GM18907 (cell line): ENCODE measurements at regions not wholly inside any gene's neighbourhood (a gene's known extent, or its start where the extent isn't known, plus 50 kb on each side); places are given as distances from the start of the nearest gene placed in this dataset.

Experiments used
- ATAC-seq: cut with Tn5 transposase; IDR thresholded peaks from one replicate; pipeline ENCODE4 v1.9.1; 2021; ENCODE audit warnings: mild to moderate bottlenecking, moderate library complexity; ENCODE audit not compliant: unreplicated experiment

- ATAC-seq = no peak
These were observed 590.4 kb downstream of the TBC1D4 start for GRCh38 chr13:74891610-74892009.

DNA sequence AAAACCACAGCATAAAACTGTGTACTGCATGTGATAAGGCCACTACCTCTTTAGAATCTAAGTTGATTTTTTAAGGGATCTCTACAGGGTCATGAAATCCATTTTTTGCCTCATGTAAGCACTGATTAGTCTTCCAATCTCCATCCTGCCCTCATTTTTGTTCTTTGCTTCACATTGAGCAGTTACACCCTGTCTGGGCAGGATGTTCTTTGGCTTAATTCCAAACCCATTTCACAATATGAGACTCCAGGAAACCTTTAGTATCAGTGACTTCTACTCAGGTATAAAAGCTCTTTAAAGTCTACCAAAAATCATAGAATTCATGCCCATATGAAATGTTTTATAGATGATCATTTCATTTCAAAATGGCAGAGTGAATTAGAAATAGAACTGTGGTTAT lies 592.6 kb downstream of the TBC1D4 start:
- no peak for ATAC-seq

- ATAC-seq = no peak
These were observed 595.5 kb downstream of the TBC1D4 start for GRCh38 chr13:74886502-74886901.

DNA sequence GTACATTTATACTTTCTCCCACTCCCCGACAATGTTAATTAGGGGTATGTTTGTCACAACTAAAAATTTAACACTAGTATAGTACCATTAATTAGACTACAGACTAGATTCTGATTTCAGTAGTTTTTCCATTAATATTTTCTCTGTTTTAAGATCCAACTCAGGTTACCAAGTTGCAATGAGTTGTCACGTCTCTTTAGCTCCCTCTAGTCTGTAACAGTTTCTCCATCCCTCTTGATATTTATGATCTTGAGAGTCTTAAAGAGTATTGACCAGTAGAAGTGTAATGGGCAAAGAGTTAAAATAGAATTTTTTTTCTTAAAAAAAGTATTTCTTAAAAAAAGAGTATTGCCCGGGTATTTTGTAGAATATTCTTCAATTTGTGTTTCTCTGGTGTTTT lies 598.1 kb downstream of the TBC1D4 start:
- no peak for ATAC-seq

DNA sequence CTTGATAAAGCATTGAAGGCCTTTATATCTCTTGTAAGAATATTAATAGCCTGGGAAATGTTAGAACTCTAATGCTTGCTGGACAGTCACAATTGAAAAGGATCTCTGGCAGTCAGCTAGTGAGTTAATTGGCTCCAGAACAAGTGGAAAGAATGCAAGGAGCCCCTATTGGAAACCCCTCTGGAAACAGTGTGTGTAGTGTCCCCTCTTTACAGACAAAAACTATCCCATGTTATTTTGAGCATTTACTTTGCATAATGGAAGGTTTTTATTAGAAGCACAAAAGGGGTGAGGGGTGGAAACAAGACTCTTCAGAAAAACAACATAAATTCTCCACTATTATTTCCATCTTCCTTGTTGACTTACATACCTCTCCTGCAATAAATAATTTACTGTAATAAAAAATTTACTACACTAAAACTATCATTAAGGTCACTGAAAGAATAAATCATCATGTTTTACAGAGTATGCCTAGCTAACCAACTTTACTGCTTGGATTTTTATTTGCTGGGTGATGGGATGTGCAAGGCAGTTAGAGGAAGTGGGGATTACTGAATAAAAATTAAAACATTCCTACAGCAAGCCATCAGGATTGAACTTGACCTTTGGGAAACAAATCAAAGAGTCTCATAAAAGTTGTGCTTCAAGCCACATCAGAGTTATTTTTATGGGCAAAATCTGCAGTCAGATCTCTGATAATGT lies 610.4 kb downstream of the TBC1D4 start:
- no peak for ATAC-seq

DNA sequence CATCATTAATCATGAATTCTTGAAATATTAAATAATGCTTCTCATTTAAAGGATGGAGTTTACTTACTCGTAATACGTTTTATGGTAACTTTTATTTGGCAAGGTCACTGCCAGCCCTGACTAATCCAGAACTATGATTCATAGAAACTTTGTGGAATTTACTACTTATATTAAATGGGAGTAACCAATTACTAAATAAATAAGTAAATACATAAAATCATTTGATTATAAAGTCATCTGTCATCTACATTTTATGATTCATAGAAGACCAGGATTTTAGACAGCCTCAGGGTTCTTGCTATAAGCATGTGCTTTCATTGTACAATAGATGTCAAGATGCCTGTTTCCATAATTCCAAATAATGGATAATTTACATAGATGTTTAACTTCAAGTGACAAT lies 611.1 kb downstream of the TBC1D4 start:
- ATAC-seq = no peak

- no peak for ATAC-seq
These were observed 612.1 kb downstream of the TBC1D4 start for GRCh38 chr13:74869846-74870245.

DNA sequence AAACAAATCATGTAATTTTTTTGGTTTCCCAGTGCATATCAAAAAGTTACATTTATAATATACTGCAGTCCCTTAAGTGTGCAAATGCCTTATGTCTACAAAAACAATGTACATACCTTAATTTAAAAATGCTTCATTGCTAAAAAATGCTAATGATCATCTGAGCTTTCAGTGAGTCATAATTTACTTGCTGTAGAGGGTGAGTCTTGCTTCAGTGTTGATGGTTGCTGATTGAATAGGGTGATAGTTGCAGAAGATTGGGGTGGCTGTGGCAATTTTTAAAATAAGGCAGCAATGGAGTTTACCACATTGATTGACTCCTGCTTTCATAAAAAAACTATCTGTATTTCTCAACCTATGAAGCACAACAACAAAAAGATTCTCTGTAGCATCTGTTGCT lies 613.9 kb downstream of the TBC1D4 start:
- ATAC-seq = no peak

DNA sequence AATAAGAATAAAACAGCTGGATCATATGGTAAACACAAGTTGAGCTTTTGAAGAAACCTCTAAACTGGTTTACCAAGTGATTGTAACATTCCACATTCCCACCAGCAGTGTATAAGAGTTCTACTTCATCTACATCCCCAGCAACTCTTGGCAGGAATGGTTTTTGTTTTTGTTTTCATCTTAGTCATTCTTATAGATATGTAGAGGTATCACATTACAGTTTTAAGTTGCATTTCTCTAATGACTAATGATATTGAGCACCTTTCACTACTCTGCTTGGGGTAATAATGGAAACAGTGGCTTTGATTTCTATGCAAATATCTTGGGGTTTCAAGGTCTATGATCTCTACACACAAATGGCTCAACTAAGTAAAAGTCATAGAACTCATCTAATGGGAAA lies 614.5 kb downstream of the TBC1D4 start:
- ATAC-seq = no peak

GRCh38 chr13:74866101-74866500 lies 615.9 kb downstream of the TBC1D4 start:
- no peak for ATAC-seq

GRCh38 chr13:74865656-74866055 lies 616.3 kb downstream of the TBC1D4 start:
- ATAC-seq = no peak

- ATAC-seq = no peak
These were observed 621.2 kb downstream of the TBC1D4 start for GRCh38 chr13:74860789-74861188.

GRCh38 chr13:74850893-74851292 lies 631.1 kb downstream of the TBC1D4 start:
- ATAC-seq = no peak

DNA sequence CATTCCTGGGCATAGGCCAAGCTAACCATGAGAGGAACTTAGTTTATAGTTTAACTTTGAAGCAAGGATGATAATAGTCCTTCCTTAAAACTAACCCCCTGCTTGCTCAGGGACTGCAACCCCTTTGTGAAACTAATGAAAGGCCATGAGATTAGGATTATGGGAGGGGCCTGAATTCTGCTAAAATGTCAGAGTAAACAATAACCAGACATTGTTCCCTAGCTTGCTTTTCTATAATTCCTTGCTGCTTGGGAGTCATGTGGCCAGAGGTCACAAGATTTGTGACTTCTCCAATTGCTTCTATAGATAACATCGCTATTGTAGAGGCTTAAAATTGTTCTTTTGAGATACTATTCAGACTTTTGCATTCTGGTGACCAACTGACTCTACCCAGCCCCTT lies 634.0 kb downstream of the TBC1D4 start:
- no peak for ATAC-seq

GRCh38 chr13:74845806-74846205 lies 636.2 kb downstream of the TBC1D4 start:
- ATAC-seq = no peak

GRCh38 chr13:74841651-74842050 lies 640.3 kb downstream of the TBC1D4 start:
- ATAC-seq = no peak

DNA sequence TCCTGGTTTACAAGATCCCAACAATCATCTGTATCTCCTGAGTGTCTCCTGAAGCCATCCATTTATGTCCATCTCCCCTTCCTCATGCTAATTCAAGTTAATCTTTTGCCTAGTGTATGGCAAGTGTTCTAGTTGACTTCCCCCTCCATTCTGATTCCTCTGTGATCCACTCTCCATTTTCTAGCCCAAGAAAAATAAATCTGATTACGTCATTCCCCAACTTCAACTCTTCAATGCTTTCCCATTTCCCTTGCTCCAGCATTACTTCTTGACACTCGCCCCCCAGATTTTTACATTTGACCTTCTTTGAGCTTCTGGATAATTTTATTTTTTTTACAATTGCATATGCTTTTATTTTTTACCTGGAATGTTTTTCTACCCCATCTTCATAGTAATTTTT lies 640.8 kb downstream of the TBC1D4 start:
- ATAC-seq = no peak

- no peak for ATAC-seq
These were observed 642.3 kb downstream of the TBC1D4 start for GRCh38 chr13:74839656-74840055.

GRCh38 chr13:74838096-74838495 lies 643.9 kb downstream of the TBC1D4 start:
- ATAC-seq = no peak

DNA sequence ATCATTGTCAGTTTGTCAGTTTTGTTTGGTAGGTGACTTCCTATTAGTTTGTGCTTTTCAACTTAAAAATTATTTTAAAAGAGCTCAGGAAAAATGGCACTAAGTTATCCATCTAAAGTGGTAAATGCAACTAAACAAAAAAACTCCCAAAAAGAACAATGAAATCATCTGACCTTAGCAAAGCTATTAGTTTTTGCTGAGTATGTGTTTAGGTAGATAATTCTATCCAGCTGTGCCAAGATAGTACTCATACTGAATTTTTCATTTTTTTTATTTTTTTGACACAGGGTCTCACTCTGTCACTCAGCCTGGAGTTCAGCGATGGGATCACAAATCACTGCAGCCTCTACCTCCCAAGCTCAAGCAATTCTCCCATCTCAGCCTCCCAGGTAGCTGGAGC lies 645.3 kb downstream of the TBC1D4 start:
- ATAC-seq = no peak

DNA sequence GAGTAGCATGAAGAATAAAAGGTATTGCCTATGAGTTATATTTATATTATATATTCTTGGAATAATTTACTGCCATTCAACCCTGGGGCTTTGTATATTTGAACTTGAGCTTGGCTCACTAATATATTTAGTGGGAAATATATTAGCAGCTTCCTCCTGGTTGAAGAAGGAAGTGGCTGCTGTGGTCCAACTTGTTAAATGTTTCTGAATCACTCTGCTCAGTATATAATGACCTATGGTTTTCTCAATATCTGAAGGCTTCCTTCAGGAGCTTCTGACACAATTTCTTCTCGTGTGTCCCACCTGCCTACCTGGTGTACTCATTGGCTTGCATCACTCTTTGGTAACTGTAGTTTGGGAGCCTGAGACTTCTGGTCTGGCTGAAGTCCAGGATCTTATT lies 646.4 kb downstream of the TBC1D4 start:
- ATAC-seq = no peak

GRCh38 chr13:74825938-74826246 lies 656.1 kb downstream of the TBC1D4 start:
- ATAC-seq = no peak

- ATAC-seq = no peak
These were observed 656.6 kb downstream of the TBC1D4 start for GRCh38 chr13:74825152-74825937.
